MCF 10A (cell line): ENCODE measurements at regions not wholly inside any gene's neighbourhood (a gene's known extent, or its start where the extent isn't known, plus 50 kb on each side); places are given as distances from the start of the nearest gene placed in this dataset.

Experiments
- BruUV-seq: library from RNA; stranded (reverse); fragments of 400-500 nt; replicated peaks from 2 replicates; lab custom pipeline; 2021; lab: Mats Ljungman, UMichigan
- CTCF ChIA-PET: fragments of 300-600 bp; sonication (Branson Sonifier 250); formaldehyde crosslinking; extraction: SDS; loops from one replicate; lab custom pipeline; 2021; ENCODE audit warnings: antibody characterized with exemption, inconsistent platforms; lab: Yijun Ruan, JAX
- POLR2A ChIA-PET: fragments of 300-600, 350-650 bp; sonication (Branson Sonifier 250); formaldehyde crosslinking; extraction: SDS; loops from one replicate; lab custom pipeline; 2020; ENCODE audit warnings: antibody characterized with exemption, inconsistent platforms; lab: Yijun Ruan, JAX
- DNase-seq: peaks from one replicate; pipeline ENCODE4 v3.0.0-alpha.2; 2018; ENCODE audit not compliant: unreplicated experiment
- H3K27ac Mint-ChIP-seq: one replicate; pipeline ENCODE4 v1.8.0; 2022; ENCODE audit warnings: mild to moderate bottlenecking, low read depth, mixed read lengths; ENCODE audit not compliant: unreplicated experiment
- H3K27me3 Mint-ChIP-seq: one replicate; pipeline ENCODE4 v1.8.0; 2022; ENCODE audit warnings: mixed read lengths; ENCODE audit not compliant: insufficient read depth, unreplicated experiment
- H3K36me3 Mint-ChIP-seq: one replicate; pipeline ENCODE4 v1.8.0; 2022; ENCODE audit warnings: mild to moderate bottlenecking, moderate library complexity, mixed read lengths; ENCODE audit not compliant: insufficient read depth, unreplicated experiment
- H3K4me1 Mint-ChIP-seq: one replicate; pipeline ENCODE4 v1.8.0; 2022; ENCODE audit warnings: mixed read lengths; ENCODE audit not compliant: insufficient read depth, unreplicated experiment
- H3K4me3 Mint-ChIP-seq: one replicate; pipeline ENCODE4 v1.8.0; 2022; ENCODE audit warnings: mild to moderate bottlenecking, moderate library complexity, mixed read lengths; ENCODE audit not compliant: unreplicated experiment
- H3K9me3 Mint-ChIP-seq: one replicate; pipeline ENCODE4 v1.8.0; 2022; ENCODE audit warnings: mixed read lengths; ENCODE audit not compliant: unreplicated experiment
- intact Hi-C: fragments of 100-400 bp; cut with micrococcal nuclease; formaldehyde crosslinking; loops from 2 replicates; pipeline ENCODE4 v1.14.1; 2022
- TF ChIP-seq, protein P1 (sequence below): fragments of 200-600 bp; IDR thresholded peaks from one replicate; pipeline ENCODE4 v1.8.0; 2022; ENCODE audit warnings: antibody characterized with exemption, mild to moderate bottlenecking; ENCODE audit not compliant: unreplicated experiment

DNA sequence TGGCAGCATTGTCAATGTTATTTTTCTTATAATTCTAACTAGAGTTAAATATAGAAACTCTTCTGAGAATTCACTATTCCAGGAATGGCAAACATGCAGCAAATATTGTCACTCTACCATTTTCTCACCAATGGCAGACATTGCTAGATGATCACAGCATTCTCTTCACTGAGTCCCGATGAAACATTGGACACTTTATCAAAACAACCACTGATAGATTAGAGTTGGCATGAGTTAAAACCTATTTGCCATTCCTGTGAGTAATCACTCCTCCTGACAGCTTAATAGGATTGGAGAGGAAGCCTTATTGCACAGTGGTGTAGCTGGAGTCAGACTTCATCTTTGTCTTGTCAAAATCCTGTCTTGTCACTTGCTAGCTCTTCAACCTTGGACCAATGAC lies 163.9 kb upstream of the THUMPD2 start:
- no peaks in the 10 kb centered on the region for H3K36me3 Mint-ChIP-seq

DNA sequence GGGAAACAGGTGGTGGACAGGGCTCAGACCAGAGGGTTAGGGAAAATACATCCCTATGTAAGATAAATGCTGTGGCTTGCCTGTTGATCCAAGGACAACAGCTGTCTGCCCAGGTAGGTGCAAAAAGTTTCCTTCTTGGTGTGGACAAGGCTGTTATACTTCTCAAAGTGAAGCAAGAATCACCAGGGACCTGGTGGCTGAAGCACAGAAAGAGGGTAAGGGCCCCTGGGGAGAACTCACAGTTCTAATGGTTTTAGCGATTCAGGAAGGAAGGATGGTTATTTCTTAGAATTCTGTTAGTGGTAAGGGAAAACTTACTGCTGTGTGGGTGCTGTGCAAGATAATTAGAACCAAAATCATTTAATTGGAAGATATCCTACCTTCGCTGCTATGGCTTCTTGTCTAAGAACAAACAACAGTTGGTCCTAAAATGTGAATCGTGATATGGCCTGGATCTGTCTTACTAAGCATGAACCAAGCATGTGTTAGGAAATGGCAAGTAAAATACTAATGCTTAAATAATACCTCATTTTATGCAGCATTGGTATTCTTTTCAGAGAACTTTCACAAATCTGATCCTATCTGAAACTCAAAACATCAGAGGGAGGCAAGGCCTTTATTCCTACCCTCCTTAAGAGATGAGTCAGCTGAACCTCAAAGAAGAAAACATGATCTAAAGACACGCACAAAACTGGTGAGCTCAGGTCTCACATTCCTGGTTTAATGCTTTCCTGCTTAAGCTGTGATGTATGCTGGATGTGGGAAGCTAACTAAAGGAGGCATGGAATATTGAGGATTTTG lies 159.2 kb upstream of the THUMPD2 start:
- Mint-ChIP-seq H3K9me3 (no peaks in the 10 kb centered on the region), H3K36me3 (no peaks in the 10 kb centered on the region), H3K27me3 (no peaks in the 10 kb centered on the region), H3K27ac (no peak overlapping the region), H3K4me1 (peaks cover 6% of the 10 kb centered on the region), H3K4me3 (no peak overlapping the region)
- intact Hi-C loops = no loop called here
- ChIA-PET POLR2A (no interaction called here), CTCF (interaction anchor here (0.6 to 0.9 kb wide), 3 partner anchors 24 to 616 kb away, joined by 3 to 5 read pairs (median 3); no protein-coding TSS in a partner anchor)
- no peak for DNase-seq
- no TSS peak for BruUV-seq
- TF ChIP-seq, protein P1, sequence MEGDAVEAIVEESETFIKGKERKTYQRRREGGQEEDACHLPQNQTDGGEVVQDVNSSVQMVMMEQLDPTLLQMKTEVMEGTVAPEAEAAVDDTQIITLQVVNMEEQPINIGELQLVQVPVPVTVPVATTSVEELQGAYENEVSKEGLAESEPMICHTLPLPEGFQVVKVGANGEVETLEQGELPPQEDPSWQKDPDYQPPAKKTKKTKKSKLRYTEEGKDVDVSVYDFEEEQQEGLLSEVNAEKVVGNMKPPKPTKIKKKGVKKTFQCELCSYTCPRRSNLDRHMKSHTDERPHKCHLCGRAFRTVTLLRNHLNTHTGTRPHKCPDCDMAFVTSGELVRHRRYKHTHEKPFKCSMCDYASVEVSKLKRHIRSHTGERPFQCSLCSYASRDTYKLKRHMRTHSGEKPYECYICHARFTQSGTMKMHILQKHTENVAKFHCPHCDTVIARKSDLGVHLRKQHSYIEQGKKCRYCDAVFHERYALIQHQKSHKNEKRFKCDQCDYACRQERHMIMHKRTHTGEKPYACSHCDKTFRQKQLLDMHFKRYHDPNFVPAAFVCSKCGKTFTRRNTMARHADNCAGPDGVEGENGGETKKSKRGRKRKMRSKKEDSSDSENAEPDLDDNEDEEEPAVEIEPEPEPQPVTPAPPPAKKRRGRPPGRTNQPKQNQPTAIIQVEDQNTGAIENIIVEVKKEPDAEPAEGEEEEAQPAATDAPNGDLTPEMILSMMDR = no peak

More for the DNA sequence above, 163.9 kb upstream of the THUMPD2 start:
- ChIA-PET POLR2A (no interaction called here), CTCF (no interaction called here)
- TF ChIP-seq, protein P1 = no peak
- BruUV-seq = no TSS peak
- Mint-ChIP-seq H3K27ac (no peak overlapping the region), H3K4me3 (no peak overlapping the region), H3K4me1 (peaks cover 1% of the 10 kb centered on the region), H3K27me3 (no peaks in the 10 kb centered on the region), H3K9me3 (no peaks in the 10 kb centered on the region)
- intact Hi-C loops = no loop called here
- DNase-seq = no peak

DNA sequence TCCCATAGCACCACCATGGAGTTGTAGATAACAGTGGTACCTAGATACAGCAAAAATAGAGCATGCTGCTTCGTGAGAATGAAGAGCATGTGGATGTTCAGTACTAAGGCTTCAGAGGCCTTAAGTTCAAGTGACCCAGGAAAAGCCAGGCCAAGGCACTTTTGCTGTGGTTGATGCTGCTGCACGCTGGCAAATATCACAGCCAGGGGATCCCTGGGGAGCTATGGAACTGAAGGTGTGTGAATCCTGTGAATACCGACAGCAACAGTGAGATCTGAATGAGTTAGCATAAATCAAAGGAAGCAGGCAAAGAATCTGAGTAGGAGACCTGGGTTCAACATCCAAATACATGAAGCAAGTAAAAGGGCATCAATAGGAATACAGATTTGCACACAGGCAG lies 158.6 kb upstream of the THUMPD2 start:
- no TSS peak for BruUV-seq
- intact Hi-C loops = no loop called here
- ChIA-PET POLR2A (interaction anchor here (0.7 kb wide), 1 partner anchor 135 kb away, joined by 3 read pairs; no protein-coding TSS in a partner anchor), CTCF (interaction anchor here (0.5 to 0.6 kb wide), 2 partner anchors 309 to 601 kb away, joined by 3 read pairs; no protein-coding TSS in a partner anchor)
- Mint-ChIP-seq H3K4me3 (no peak overlapping the region), H3K27ac (no peak overlapping the region), H3K36me3 (no peaks in the 10 kb centered on the region), H3K27me3 (no peaks in the 10 kb centered on the region), H3K4me1 (peaks cover 6% of the 10 kb centered on the region), H3K9me3 (no peaks in the 10 kb centered on the region)
- TF ChIP-seq, protein P1 = no peak
- DNase-seq = no peak

DNA sequence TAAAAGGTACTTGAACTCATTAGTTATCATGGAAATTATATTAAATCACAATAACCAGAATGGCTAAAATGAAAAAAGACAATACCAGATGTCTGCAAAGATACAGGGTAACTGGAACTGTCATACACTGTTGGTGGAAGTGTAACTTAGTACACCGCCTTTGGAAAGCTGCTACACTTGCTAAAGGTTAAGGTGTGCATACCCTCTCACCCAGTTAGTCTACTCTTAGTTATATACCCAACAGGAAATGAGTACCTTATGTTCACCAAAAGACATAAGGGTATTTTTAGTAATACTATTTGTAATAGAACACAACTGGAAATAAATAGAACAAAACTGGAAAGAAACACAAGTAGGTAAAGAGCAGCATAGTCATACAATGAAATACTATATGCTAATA lies 155.8 kb upstream of the THUMPD2 start:
- Mint-ChIP-seq H3K4me1 (peaks cover 6% of the 10 kb centered on the region), H3K27me3 (no peaks in the 10 kb centered on the region), H3K36me3 (no peaks in the 10 kb centered on the region), H3K4me3 (no peak overlapping the region), H3K9me3 (no peaks in the 10 kb centered on the region), H3K27ac (no peak overlapping the region)
- no peak for DNase-seq
- intact Hi-C loops = no loop called here
- BruUV-seq = no TSS peak
- ChIA-PET CTCF (no interaction called here), POLR2A (no interaction called here)
- TF ChIP-seq, protein P1 = no peak
